OCI-LY1 (cell line): ENCODE measurements at regions not wholly inside any gene's neighbourhood (a gene's known extent, or its start where the extent isn't known, plus 50 kb on each side); places are given as distances from the start of the nearest gene placed in this dataset.

ENCODE experiments used
- EZH2 ChIP-seq: fragments of 200-600 bp; sonication (generic), shearing (Covaris generic); IDR thresholded peaks from 2 replicates; pipeline ENCODE4 v1.8.0; 2017; ENCODE audit warnings: borderline replicate concordance, mixed run types, mild to moderate bottlenecking, antibody characterized with exemption, low read length, moderate library complexity, mixed read lengths
- TF ChIP-seq, protein P1 (sequence below): fragments of 200-600 bp; sonication (generic), shearing (Covaris generic); IDR thresholded peaks from 2 replicates; pipeline ENCODE4 v1.5.1; 2017; ENCODE audit warnings: mild to moderate bottlenecking, antibody characterized with exemption, low read length, moderate library complexity, mixed read lengths

DNA sequence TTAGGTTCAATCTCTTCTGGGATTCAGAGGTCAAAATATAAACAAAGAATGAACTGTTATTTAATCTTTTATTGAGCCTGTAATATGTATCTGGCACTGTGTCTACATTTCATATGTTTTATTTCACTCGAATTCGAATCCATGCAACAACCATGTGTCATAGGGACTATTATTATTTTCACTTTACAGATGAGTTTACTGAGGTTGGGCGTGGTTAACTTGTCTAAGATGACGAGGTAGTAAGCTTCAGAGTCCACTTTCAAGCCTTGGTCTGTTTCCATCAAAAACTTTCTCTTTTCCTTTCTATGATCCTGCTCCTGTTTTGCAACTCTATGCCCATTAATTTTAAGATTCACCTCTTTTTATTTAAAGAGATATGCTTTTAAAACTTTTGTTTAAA is 55.2 kb upstream of the DMAC1 start:
- TF ChIP-seq, protein P1, sequence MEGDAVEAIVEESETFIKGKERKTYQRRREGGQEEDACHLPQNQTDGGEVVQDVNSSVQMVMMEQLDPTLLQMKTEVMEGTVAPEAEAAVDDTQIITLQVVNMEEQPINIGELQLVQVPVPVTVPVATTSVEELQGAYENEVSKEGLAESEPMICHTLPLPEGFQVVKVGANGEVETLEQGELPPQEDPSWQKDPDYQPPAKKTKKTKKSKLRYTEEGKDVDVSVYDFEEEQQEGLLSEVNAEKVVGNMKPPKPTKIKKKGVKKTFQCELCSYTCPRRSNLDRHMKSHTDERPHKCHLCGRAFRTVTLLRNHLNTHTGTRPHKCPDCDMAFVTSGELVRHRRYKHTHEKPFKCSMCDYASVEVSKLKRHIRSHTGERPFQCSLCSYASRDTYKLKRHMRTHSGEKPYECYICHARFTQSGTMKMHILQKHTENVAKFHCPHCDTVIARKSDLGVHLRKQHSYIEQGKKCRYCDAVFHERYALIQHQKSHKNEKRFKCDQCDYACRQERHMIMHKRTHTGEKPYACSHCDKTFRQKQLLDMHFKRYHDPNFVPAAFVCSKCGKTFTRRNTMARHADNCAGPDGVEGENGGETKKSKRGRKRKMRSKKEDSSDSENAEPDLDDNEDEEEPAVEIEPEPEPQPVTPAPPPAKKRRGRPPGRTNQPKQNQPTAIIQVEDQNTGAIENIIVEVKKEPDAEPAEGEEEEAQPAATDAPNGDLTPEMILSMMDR: no peak
- no peak for TF ChIP-seq EZH2
